WTC11 (cell line): ENCODE measurements at regions not wholly inside any gene's neighbourhood (a gene's known extent, or its start where the extent isn't known, plus 50 kb on each side); places are given as distances from the start of the nearest gene placed in this dataset.

Experiments
- ATAC-seq: fragments of 200-7000 bp; cut with Tn5 transposase; 2 replicates; pipeline ENCODE4 v1.10.0; 2021; ENCODE audit warnings: mild to moderate bottlenecking, moderate library complexity
- CTCF ChIA-PET: fragments of 300-600 bp; sonication (Branson Sonifier 250); formaldehyde crosslinking; loops from one replicate; lab custom pipeline; 2021; ENCODE audit warnings: antibody characterized with exemption; lab: Charles Lee
- POLR2A ChIA-PET: fragments of 350-600 bp; sonication (Branson Sonifier 250); formaldehyde crosslinking; loops from one replicate; lab custom pipeline; 2021; ENCODE audit warnings: antibody characterized with exemption; lab: Charles Lee
- DNase-seq: peaks from one replicate; pipeline ENCODE4 v3.0.0; 2021; ENCODE audit warnings: low spot score
- H3K27ac Mint-ChIP-seq: 2 replicates; pipeline ENCODE4 v1.8.0; 2021; ENCODE audit warnings: mixed read lengths
- H3K27me3 Mint-ChIP-seq: 2 replicates; pipeline ENCODE4 v1.8.0; 2021; ENCODE audit warnings: low read depth, mild to moderate bottlenecking, moderate library complexity, mixed read lengths
- H3K36me3 Mint-ChIP-seq: 2 replicates; pipeline ENCODE4 v1.8.0; 2021; ENCODE audit warnings: mixed read lengths
- H3K4me1 Mint-ChIP-seq: 2 replicates; pipeline ENCODE4 v1.8.0; 2022; ENCODE audit warnings: mixed read lengths
- H3K4me3 Mint-ChIP-seq: 2 replicates; pipeline ENCODE4 v1.8.0; 2021; ENCODE audit warnings: mild to moderate bottlenecking, moderate library complexity, mixed read lengths
- H3K9me3 Mint-ChIP-seq: 2 replicates; pipeline ENCODE4 v1.8.0; 2021; ENCODE audit warnings: mixed read lengths
- ATF2 ChIP-seq: sonication (generic); formaldehyde crosslinking; IDR thresholded peaks from 2 replicates; pipeline ENCODE4 v1.8.1; 2022; ENCODE audit warnings: low read depth, missing genetic modification reagents, borderline replicate concordance
- EMX1 ChIP-seq: fragments of 250-450 bp; sonication (Bioruptor Pico); IDR thresholded peaks from 2 replicates; pipeline ENCODE4 v1.8.0; 2021; ENCODE audit warnings: mild to moderate bottlenecking
- FOXJ3 ChIP-seq: sonication (generic); formaldehyde crosslinking; IDR thresholded peaks from 2 replicates; pipeline ENCODE4 v1.9.0; 2021; ENCODE audit warnings: missing genetic modification reagents, mild to moderate bottlenecking, borderline replicate concordance
- GTF2I ChIP-seq: fragments of 250-450 bp; sonication (Bioruptor Pico); conservative IDR thresholded peaks from 2 replicates; pipeline ENCODE4 v1.4.0; 2021; ENCODE audit warnings: mild to moderate bottlenecking
- HMGA2 ChIP-seq: fragments of 250-450 bp; sonication (Bioruptor Pico); IDR thresholded peaks from 2 replicates; pipeline ENCODE4 v1.4.0; 2021; ENCODE audit warnings: mild to moderate bottlenecking, moderate library complexity
- MAX ChIP-seq: sonication (generic); formaldehyde crosslinking; IDR thresholded peaks from 2 replicates; pipeline ENCODE4 v1.8.0; 2022; ENCODE audit warnings: mild to moderate bottlenecking, missing genetic modification reagents
- NR1H2 ChIP-seq: sonication (generic); formaldehyde crosslinking; IDR thresholded peaks from 2 replicates; pipeline ENCODE4 v1.9.0; 2021; ENCODE audit warnings: mild to moderate bottlenecking, moderate library complexity, missing genetic modification reagents
- NR3C1 ChIP-seq: sonication (generic); formaldehyde crosslinking; conservative IDR thresholded peaks from 2 replicates; pipeline ENCODE4 v1.8.1; 2023; ENCODE audit warnings: low read depth, mild to moderate bottlenecking, missing genetic modification reagents
- SP1 ChIP-seq: sonication (generic); formaldehyde crosslinking; conservative IDR thresholded peaks from 2 replicates; pipeline ENCODE4 v1.8.1; 2022; ENCODE audit warnings: missing genetic modification reagents
- TP53 ChIP-seq: sonication (generic); formaldehyde crosslinking; IDR thresholded peaks from 2 replicates; pipeline ENCODE4 v1.8.1; 2023; ENCODE audit warnings: mild to moderate bottlenecking, missing genetic modification reagents
- ZNF219 ChIP-seq: sonication (generic); formaldehyde crosslinking; IDR thresholded peaks from 2 replicates; pipeline ENCODE4 v1.8.0; 2023; ENCODE audit warnings: missing genetic modification reagents, mild to moderate bottlenecking, borderline replicate concordance
- ZNF232 ChIP-seq: sonication (generic); formaldehyde crosslinking; IDR thresholded peaks from 2 replicates; pipeline ENCODE4 v1.8.0; 2022; ENCODE audit warnings: mild to moderate bottlenecking, missing genetic modification reagents
- ZNF317 ChIP-seq: sonication (generic); formaldehyde crosslinking; IDR thresholded peaks from 2 replicates; pipeline ENCODE4 v1.8.1; 2023; ENCODE audit warnings: low read depth, mild to moderate bottlenecking, moderate library complexity, missing genetic modification reagents, borderline replicate concordance
- ZNF671 ChIP-seq: fragments of 250-450 bp; sonication (Bioruptor Pico); IDR thresholded peaks from 2 replicates; pipeline ENCODE4 v1.8.0; 2021; ENCODE audit warnings: mild to moderate bottlenecking
- TF ChIP-seq, protein P1 (sequence below): sonication (generic); formaldehyde crosslinking; IDR thresholded peaks from 2 replicates; pipeline ENCODE4 v1.8.0; 2023; ENCODE audit warnings: missing genetic modification reagents
- TF ChIP-seq, protein P2 (sequence below): sonication (generic); formaldehyde crosslinking; conservative IDR thresholded peaks from 2 replicates; pipeline ENCODE4 v1.8.1; 2023; ENCODE audit warnings: mild to moderate bottlenecking, low read depth, missing genetic modification reagents, moderate library complexity
- TF ChIP-seq, protein P3 (sequence below): fragments of 250-450 bp; sonication (Bioruptor Pico); IDR thresholded peaks from 2 replicates; pipeline ENCODE4 v1.9.0; 2021; ENCODE audit warnings: mild to moderate bottlenecking
- TF ChIP-seq, protein P4 (sequence below): sonication (generic); formaldehyde crosslinking; IDR thresholded peaks from 2 replicates; pipeline ENCODE4 v1.8.1; 2023; ENCODE audit warnings: mild to moderate bottlenecking, missing genetic modification reagents, moderate library complexity

DNA sequence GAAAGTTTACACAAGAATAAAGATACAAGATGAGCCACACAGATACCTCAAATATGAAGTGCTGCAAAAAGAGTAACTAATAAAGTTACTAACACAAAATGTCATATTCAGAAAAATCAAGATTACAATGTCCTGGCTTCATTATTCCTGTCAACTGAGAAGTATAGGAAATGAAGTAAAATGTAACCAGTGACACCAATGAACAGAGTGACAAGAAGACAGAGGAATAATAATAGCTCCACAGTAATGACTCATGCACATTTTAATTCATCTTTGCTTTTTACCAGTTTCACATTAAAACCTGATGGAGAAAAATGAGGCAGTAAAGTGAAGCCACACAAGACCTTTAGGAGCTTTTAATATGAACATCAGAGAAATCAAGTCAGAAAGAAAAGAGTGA, 214.1 kb downstream of the ZBBX start:
- no peaks in the 10 kb centered on the region for H3K36me3 Mint-ChIP-seq
- DNase-seq (no peak), ATAC-seq (no peak)
- POLR2A ChIA-PET, result no interaction called here
- no peak for TF ChIP-seq ZNF219 (CRISPR knock-in tag)
- CTCF ChIA-PET, result interaction anchor here (0.9 to 1.1 kb wide), 2 partner anchors 19 to 64 kb away, joined by 3 to 4 read pairs; no protein-coding TSS in a partner anchor
- H3K4me1 Mint-ChIP-seq, result peaks cover 41% of the 10 kb centered on the region
- H3K4me3 Mint-ChIP-seq, result no peak overlapping the region
- H3K27me3 Mint-ChIP-seq, result no peaks in the 10 kb centered on the region
- no peak overlapping the region for H3K27ac Mint-ChIP-seq
- no peaks in the 10 kb centered on the region for H3K9me3 Mint-ChIP-seq

DNA sequence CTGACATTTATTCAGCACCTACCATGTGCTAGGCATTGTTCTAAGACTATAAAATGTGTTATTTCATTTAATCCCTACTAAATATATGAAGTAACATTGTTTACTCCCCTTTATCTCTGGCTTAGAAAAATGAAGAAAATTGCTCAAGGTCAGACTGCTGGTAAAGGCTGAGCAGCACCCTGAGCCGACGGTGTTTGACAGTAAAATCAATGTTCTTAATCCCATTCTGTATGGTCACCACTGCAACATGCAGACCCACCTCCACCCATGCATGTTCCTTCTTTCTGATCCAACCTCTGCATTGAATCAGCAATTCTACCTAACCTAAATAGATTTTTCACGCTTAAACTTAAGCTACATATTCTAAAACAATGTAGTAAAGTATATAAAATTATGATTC, 216.5 kb downstream of the ZBBX start:
- ATAC-seq, result no peak
- no peak overlapping the region for H3K4me3 Mint-ChIP-seq
- H3K36me3 Mint-ChIP-seq, result no peaks in the 10 kb centered on the region
- H3K4me1 Mint-ChIP-seq, result peaks cover 41% of the 10 kb centered on the region
- TF ChIP-seq, protein P1, sequence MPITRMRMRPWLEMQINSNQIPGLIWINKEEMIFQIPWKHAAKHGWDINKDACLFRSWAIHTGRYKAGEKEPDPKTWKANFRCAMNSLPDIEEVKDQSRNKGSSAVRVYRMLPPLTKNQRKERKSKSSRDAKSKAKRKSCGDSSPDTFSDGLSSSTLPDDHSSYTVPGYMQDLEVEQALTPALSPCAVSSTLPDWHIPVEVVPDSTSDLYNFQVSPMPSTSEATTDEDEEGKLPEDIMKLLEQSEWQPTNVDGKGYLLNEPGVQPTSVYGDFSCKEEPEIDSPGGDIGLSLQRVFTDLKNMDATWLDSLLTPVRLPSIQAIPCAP (CRISPR knock-in tag), result no peak
- TF ChIP-seq, protein P2, sequence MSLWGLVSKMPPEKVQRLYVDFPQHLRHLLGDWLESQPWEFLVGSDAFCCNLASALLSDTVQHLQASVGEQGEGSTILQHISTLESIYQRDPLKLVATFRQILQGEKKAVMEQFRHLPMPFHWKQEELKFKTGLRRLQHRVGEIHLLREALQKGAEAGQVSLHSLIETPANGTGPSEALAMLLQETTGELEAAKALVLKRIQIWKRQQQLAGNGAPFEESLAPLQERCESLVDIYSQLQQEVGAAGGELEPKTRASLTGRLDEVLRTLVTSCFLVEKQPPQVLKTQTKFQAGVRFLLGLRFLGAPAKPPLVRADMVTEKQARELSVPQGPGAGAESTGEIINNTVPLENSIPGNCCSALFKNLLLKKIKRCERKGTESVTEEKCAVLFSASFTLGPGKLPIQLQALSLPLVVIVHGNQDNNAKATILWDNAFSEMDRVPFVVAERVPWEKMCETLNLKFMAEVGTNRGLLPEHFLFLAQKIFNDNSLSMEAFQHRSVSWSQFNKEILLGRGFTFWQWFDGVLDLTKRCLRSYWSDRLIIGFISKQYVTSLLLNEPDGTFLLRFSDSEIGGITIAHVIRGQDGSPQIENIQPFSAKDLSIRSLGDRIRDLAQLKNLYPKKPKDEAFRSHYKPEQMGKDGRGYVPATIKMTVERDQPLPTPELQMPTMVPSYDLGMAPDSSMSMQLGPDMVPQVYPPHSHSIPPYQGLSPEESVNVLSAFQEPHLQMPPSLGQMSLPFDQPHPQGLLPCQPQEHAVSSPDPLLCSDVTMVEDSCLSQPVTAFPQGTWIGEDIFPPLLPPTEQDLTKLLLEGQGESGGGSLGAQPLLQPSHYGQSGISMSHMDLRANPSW (CRISPR knock-in tag), result no peak
- TF ChIP-seq FOXJ3 (CRISPR knock-in tag) (no peak), NR1H2 (CRISPR knock-in tag) (no peak), ZNF671 (CRISPR knock-in tag) (no peak), NR3C1 (CRISPR knock-in tag) (no peak), ZNF317 (CRISPR knock-in tag) (no peak)
- TF ChIP-seq, protein P3, sequence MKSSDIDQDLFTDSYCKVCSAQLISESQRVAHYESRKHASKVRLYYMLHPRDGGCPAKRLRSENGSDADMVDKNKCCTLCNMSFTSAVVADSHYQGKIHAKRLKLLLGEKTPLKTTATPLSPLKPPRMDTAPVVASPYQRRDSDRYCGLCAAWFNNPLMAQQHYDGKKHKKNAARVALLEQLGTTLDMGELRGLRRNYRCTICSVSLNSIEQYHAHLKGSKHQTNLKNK, result no peak
- H3K27me3 Mint-ChIP-seq, result no peaks in the 10 kb centered on the region
- POLR2A ChIA-PET, result no interaction called here
- no peak overlapping the region for H3K27ac Mint-ChIP-seq
- no peaks in the 10 kb centered on the region for H3K9me3 Mint-ChIP-seq
- DNase-seq, result no peak
- CTCF ChIA-PET, result no interaction called here

GRCh38 chr3:167162083-167162482, 218.0 kb downstream of the ZBBX start:
- H3K36me3 Mint-ChIP-seq, result peaks cover under 1% of the 10 kb centered on the region; the same call in 1 of the 2 replicates
- H3K4me3 Mint-ChIP-seq, result no peak overlapping the region
- DNase-seq (no peak), ATAC-seq (no peak)
- H3K27ac Mint-ChIP-seq, result no peak overlapping the region
- H3K4me1 Mint-ChIP-seq, result peaks cover 33% of the 10 kb centered on the region
- POLR2A ChIA-PET, result no interaction called here
- CTCF ChIA-PET, result no interaction called here
- H3K9me3 Mint-ChIP-seq, result peaks cover 9% of the 10 kb centered on the region
- H3K27me3 Mint-ChIP-seq, result no peaks in the 10 kb centered on the region
- TF ChIP-seq SP1 (CRISPR knock-in tag) (no peak), GTF2I (no peak), ATF2 (no peak), MAX (CRISPR knock-in tag) (no peak), TP53 (CRISPR knock-in tag) (no peak), ZNF232 (CRISPR knock-in tag) (no peak), EMX1 (CRISPR knock-in tag) (no peak), HMGA2 (CRISPR knock-in tag) (no peak), NR1H2 (CRISPR knock-in tag) (no peak)
- TF ChIP-seq, protein P2 (CRISPR knock-in tag), result no peak
- TF ChIP-seq, protein P4, sequence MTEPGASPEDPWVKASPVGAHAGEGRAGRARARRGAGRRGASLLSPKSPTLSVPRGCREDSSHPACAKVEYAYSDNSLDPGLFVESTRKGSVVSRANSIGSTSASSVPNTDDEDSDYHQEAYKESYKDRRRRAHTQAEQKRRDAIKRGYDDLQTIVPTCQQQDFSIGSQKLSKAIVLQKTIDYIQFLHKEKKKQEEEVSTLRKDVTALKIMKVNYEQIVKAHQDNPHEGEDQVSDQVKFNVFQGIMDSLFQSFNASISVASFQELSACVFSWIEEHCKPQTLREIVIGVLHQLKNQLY, result no peak
- TF ChIP-seq, protein P1 (CRISPR knock-in tag), result no peak
